Liver (tissue), 8 donors: ENCODE measurements at regions not wholly inside any gene's neighbourhood (a gene's known extent, or its start where the extent isn't known, plus 50 kb on each side); places are given as distances from the start of the nearest gene placed in this dataset.

Source experiments
- DNase-seq: peaks from one replicate; pipeline ENCODE4 v3.0.0-alpha.2; 2017; ENCODE audit warnings: low spot score
- H3K27ac ChIP-seq, 2 donors: one replicate each; pipeline ENCODE4 v1.7.0; 2013; ENCODE audit warnings: inconsistent platforms in 2 of 2, low read length in 2 of 2, control low read depth in 1 of 2, low read depth in 1 of 2, mild to moderate bottlenecking in 1 of 2
- H3K27me3 ChIP-seq, 4 donors: one replicate each; pipeline versions ENCODE4 v1.6.1 to v1.7.0; 2013; ENCODE audit warnings: low read length in 3 of 4, inconsistent platforms in 1 of 4, mild to moderate bottlenecking in 1 of 4, moderate library complexity in 1 of 4; ENCODE audit not compliant: control insufficient read depth in 4 of 4, insufficient read depth in 4 of 4
- H3K36me3 ChIP-seq, 4 donors: one replicate each; pipeline versions ENCODE4 v1.6.1 to v1.7.0; 2013; ENCODE audit warnings: low read length in 3 of 4, mild to moderate bottlenecking in 3 of 4, low read depth in 1 of 4, moderate library complexity in 1 of 4; ENCODE audit not compliant: control insufficient read depth in 4 of 4, insufficient read depth in 3 of 4
- H3K4me1 ChIP-seq, 4 donors: one replicate each; pipeline versions ENCODE4 v1.6.1 to v1.7.0; 2013; ENCODE audit warnings: low read length in 3 of 4, mild to moderate bottlenecking in 3 of 4, moderate library complexity in 1 of 4; ENCODE audit not compliant: control insufficient read depth in 4 of 4, insufficient read depth in 4 of 4
- H3K4me3 ChIP-seq, 3 donors: one replicate each; pipeline versions ENCODE4 v1.6.1 to v1.7.0; 2013; ENCODE audit warnings: low read length in 3 of 3, control low read depth in 1 of 3, low read depth in 1 of 3, mild to moderate bottlenecking in 1 of 3
- H3K9ac ChIP-seq, 2 donors: one replicate each; pipeline ENCODE4 v1.7.0; 2013; ENCODE audit warnings: low read length in 2 of 2, mild to moderate bottlenecking in 2 of 2, moderate library complexity in 2 of 2, control low read depth in 1 of 2, low read depth in 1 of 2
- H3K9me3 ChIP-seq, 4 donors: one replicate each; pipeline versions ENCODE4 v1.6.1 to v1.7.0; 2013; ENCODE audit warnings: low read length in 3 of 4; ENCODE audit not compliant: control insufficient read depth in 4 of 4
- ATF3 ChIP-seq: IDR thresholded peaks from 2 replicates; pipeline ENCODE4 v1.6.1; 2016; ENCODE audit warnings: antibody characterized with exemption
- CTCF ChIP-seq: fragments of 150-350 bp; IDR thresholded peaks from 2 replicates; pipeline ENCODE4 v1.5.1; 2017; ENCODE audit warnings: improper control_type of control experiment, low read depth, low read length; ENCODE audit not compliant: missing input control
- EGR1 ChIP-seq, 2 donors: IDR thresholded peaks; 2 replicates each; pipeline ENCODE4 v1.6.1; 2016 to 2018; ENCODE audit warnings: antibody characterized with exemption in 2 of 2, low read depth in 2 of 2
- FOXA1 ChIP-seq: IDR thresholded peaks from 2 replicates; pipeline ENCODE4 v1.6.1; 2016; ENCODE audit warnings: antibody characterized with exemption
- FOXA2 ChIP-seq: IDR thresholded peaks from 2 replicates; pipeline ENCODE4 v1.6.1; 2016; ENCODE audit warnings: antibody characterized with exemption
- GABPA ChIP-seq, 2 donors: IDR thresholded peaks in 1 of 2; conservative IDR thresholded peaks in 1 of 2; 2 replicates each; pipeline ENCODE4 v1.6.1; 2016; ENCODE audit warnings: antibody characterized with exemption in 2 of 2, mild to moderate bottlenecking in 1 of 2, moderate library complexity in 1 of 2
- HNF4A ChIP-seq, 2 donors: conservative IDR thresholded peaks; 2 replicates each; pipeline ENCODE4 v1.6.1; 2016; ENCODE audit warnings: antibody characterized with exemption in 2 of 2, mild to moderate bottlenecking in 2 of 2
- HNF4G ChIP-seq: IDR thresholded peaks from 2 replicates; pipeline ENCODE4 v1.6.1; 2016; ENCODE audit warnings: antibody characterized with exemption
- MAX ChIP-seq: IDR thresholded peaks from 2 replicates; pipeline ENCODE4 v1.6.1; 2016; ENCODE audit warnings: antibody characterized with exemption
- NR2F2 ChIP-seq: IDR thresholded peaks from 2 replicates; pipeline ENCODE4 v1.6.1; 2016; ENCODE audit warnings: antibody characterized with exemption
- RAD21 ChIP-seq, 2 donors: IDR thresholded peaks; 2 replicates each; pipeline ENCODE4 v1.6.1; 2016; ENCODE audit warnings: antibody characterized with exemption in 2 of 2, mild to moderate bottlenecking in 2 of 2
- REST ChIP-seq: IDR thresholded peaks from 2 replicates; pipeline ENCODE4 v1.6.1; 2016; ENCODE audit warnings: antibody characterized with exemption, mild to moderate bottlenecking
- SP1 ChIP-seq: IDR thresholded peaks from 2 replicates; pipeline ENCODE4 v1.6.1; 2018; ENCODE audit warnings: antibody characterized with exemption, mild to moderate bottlenecking
- TAF1 ChIP-seq: conservative IDR thresholded peaks from 2 replicates; pipeline ENCODE4 v1.6.1; 2016; ENCODE audit warnings: antibody characterized with exemption, mild to moderate bottlenecking
- YY1 ChIP-seq: IDR thresholded peaks from 2 replicates; pipeline ENCODE4 v1.6.1; 2016; ENCODE audit warnings: antibody characterized with exemption, mild to moderate bottlenecking
- ZBTB33 ChIP-seq: IDR thresholded peaks from 2 replicates; pipeline ENCODE4 v1.6.1; 2016; ENCODE audit warnings: antibody characterized with exemption
- WGBS: extraction: QIAGEN DNeasy Blood & Tissue Kit; methylation state at CpG from one replicate; pipeline ENCODE4 v1.1.7; 2013; 5-methylcytosine and 5-hydroxymethylcytosine counted together
- donor health status: healthy.
- donor health status: healthy.
- donor health status: healthy.
- donor health status: healthy.
- donor health status: healthy.

GRCh38 chr6:98579079-98579478, 255.3 kb upstream of the POU3F2 start (continued):
- TF ChIP-seq ZBTB33, result no peak
- TF ChIP-seq YY1, result no peak
- no peak for TF ChIP-seq GABPA (IDR thresholded peaks at IDR 0.05 in 1 of 2, conservative IDR thresholded peaks at IDR 0.05 in 1 of 2)
- TF ChIP-seq HNF4G, result no peak
- no peak for TF ChIP-seq RAD21 (IDR thresholded peaks at IDR 0.05)

GRCh38 chr6:98579941-98580340, 254.4 kb upstream of the POU3F2 start:
- no peak overlapping the region for H3K27ac ChIP-seq
- H3K9ac ChIP-seq, result no peak overlapping the region
- no peak overlapping the region for H3K4me3 ChIP-seq
- TF ChIP-seq ZBTB33 (no peak), EGR1 (IDR thresholded peaks at IDR 0.05; ENCODE audit: low read depth in 2 of 2) (no peak), ATF3 (no peak), HNF4G (no peak), FOXA2 (no peak), HNF4A (conservative IDR thresholded peaks at IDR 0.05) (no peak), FOXA1 (no peak), MAX (no peak), NR2F2 (no peak), GABPA (IDR thresholded peaks at IDR 0.05 in 1 of 2, conservative IDR thresholded peaks at IDR 0.05 in 1 of 2) (no peak)
- no peaks in the 10 kb centered on the region for H3K4me1 ChIP-seq
- no peak for DNase-seq
- no peaks in the 10 kb centered on the region for H3K36me3 ChIP-seq
- H3K9me3 ChIP-seq, result no peaks in the 10 kb centered on the region
- peaks cover 0 to 2% (median 0%) of the 10 kb centered on the region in 4 donors for H3K27me3 ChIP-seq
- 91% methylated on average over 1 of the region's 1 CpG for WGBS

- peaks cover 0 to 3% (median 0%) of the 10 kb centered on the region in 4 donors for H3K27me3 ChIP-seq
- whole genome bisulfite sequencing, result 67% methylated on average over 1 of the region's 1 CpG
- no peak overlapping the region for H3K9ac ChIP-seq
- no peaks in the 10 kb centered on the region for H3K36me3 ChIP-seq
- H3K27ac ChIP-seq, result no peak overlapping the region
- TF ChIP-seq SP1 (no peak), GABPA (IDR thresholded peaks at IDR 0.05 in 1 of 2, conservative IDR thresholded peaks at IDR 0.05 in 1 of 2) (no peak), MAX (no peak), RAD21 (IDR thresholded peaks at IDR 0.05) (no peak), HNF4A (conservative IDR thresholded peaks at IDR 0.05) (no peak), TAF1 (no peak), ATF3 (no peak), ZBTB33 (no peak), NR2F2 (no peak), REST (no peak), CTCF (no peak)
- H3K4me1 ChIP-seq, result no peaks in the 10 kb centered on the region
- H3K4me3 ChIP-seq, result no peak overlapping the region
- H3K9me3 ChIP-seq, result no peaks in the 10 kb centered on the region
- no peak for DNase-seq
These were observed 252.7 kb upstream of the POU3F2 start for GRCh38 chr6:98581705-98582104.
